HepG2 (cell line): ENCODE measurements at regions not wholly inside any gene's neighbourhood (a gene's known extent, or its start where the extent isn't known, plus 50 kb on each side); places are given as distances from the start of the nearest gene placed in this dataset.
A peak's percentile ranks its signal among the peaks of the same experiment; 100 is the strongest.

Experiments
- ARID3A ChIP-seq: IDR thresholded peaks from 2 replicates; pipeline ENCODE4 v1.6.1; 2012; ENCODE audit warnings: low read depth, low read length, improper control_type of control experiment
- ATF6 ChIP-seq: sonication (generic); formaldehyde crosslinking; conservative IDR thresholded peaks from 2 replicates; pipeline ENCODE4 v1.4.0; 2020; ENCODE audit warnings: missing genetic modification reagents
- ATRX ChIP-seq: sonication (generic); formaldehyde crosslinking; IDR thresholded peaks from 2 replicates; pipeline ENCODE4 v1.4.0; 2020; ENCODE audit warnings: missing genetic modification reagents, borderline replicate concordance
- CSRNP1 ChIP-seq: sonication (generic); formaldehyde crosslinking; IDR thresholded peaks from 2 replicates; pipeline ENCODE4 v1.8.1; 2023; ENCODE audit warnings: mild to moderate bottlenecking, missing genetic modification reagents
- DNMT1 ChIP-seq: sonication (generic); formaldehyde crosslinking; IDR thresholded peaks from 2 replicates; pipeline ENCODE4 v1.5.1; 2020; ENCODE audit warnings: mild to moderate bottlenecking, missing genetic modification reagents
- NFAT5 ChIP-seq: sonication (generic); formaldehyde crosslinking; IDR thresholded peaks from 2 replicates; pipeline ENCODE4 v1.4.0; 2020; ENCODE audit warnings: missing genetic modification reagents
- NFE2L1 ChIP-seq: sonication (generic); formaldehyde crosslinking; IDR thresholded peaks from 2 replicates; pipeline ENCODE4 v1.4.0; 2020; ENCODE audit warnings: missing genetic modification reagents, mild to moderate bottlenecking, borderline replicate concordance
- SIN3B ChIP-seq: fragments of 150-350 bp; IDR thresholded peaks from 2 replicates; pipeline ENCODE4 v1.6.1; 2014; ENCODE audit warnings: low read length
- TRAFD1 ChIP-seq: sonication (generic); formaldehyde crosslinking; IDR thresholded peaks from 2 replicates; pipeline ENCODE4 v1.5.1; 2020; ENCODE audit warnings: missing genetic modification reagents, mild to moderate bottlenecking, borderline replicate concordance
- ZNF121 ChIP-seq: sonication (generic); formaldehyde crosslinking; IDR thresholded peaks from 2 replicates; pipeline ENCODE4 v1.5.0; 2020; ENCODE audit warnings: mild to moderate bottlenecking, missing genetic modification reagents
- ZNF451 ChIP-seq: sonication (generic); formaldehyde crosslinking; IDR thresholded peaks from 2 replicates; pipeline ENCODE4 v1.5.0; 2020; ENCODE audit warnings: mild to moderate bottlenecking, missing genetic modification reagents
- ZNF790 ChIP-seq: sonication (generic); formaldehyde crosslinking; IDR thresholded peaks from 2 replicates; pipeline ENCODE4 v1.8.0; 2022; ENCODE audit warnings: missing genetic modification reagents, mild to moderate bottlenecking, borderline replicate concordance
- ZNF83 ChIP-seq: sonication (generic); formaldehyde crosslinking; IDR thresholded peaks from 2 replicates; pipeline ENCODE4 v1.4.0; 2020; ENCODE audit warnings: missing genetic modification reagents, mild to moderate bottlenecking, borderline replicate concordance

GRCh38 chr17:72419866-72420774 is 299.3 kb downstream of the SOX9 start (continued):
- no peak for TF ChIP-seq ZNF121
- TF ChIP-seq TRAFD1, result no peak
- no peak for TF ChIP-seq ARID3A
- TF ChIP-seq ZNF451 (CRISPR knock-in tag), result 0 out of 2 replicates have a peak, but pooled peaks have one; percentile 2
- no peak for TF ChIP-seq NFAT5 (CRISPR knock-in tag)
- no peak for TF ChIP-seq ATRX
- TF ChIP-seq SIN3B, result no peak
- no peak for TF ChIP-seq DNMT1 (CRISPR knock-in tag)
- TF ChIP-seq CSRNP1 (CRISPR knock-in tag), result no peak
- no peak for TF ChIP-seq ZNF790 (CRISPR knock-in tag)
- 0 out of 2 replicates have a peak, but pooled peaks have one; percentile 61 for TF ChIP-seq ATF6 (CRISPR knock-in tag)
- TF ChIP-seq ZNF83 (CRISPR knock-in tag), result 0 out of 2 replicates have a peak, but pooled peaks have one; percentile 57
- TF ChIP-seq NFE2L1 (CRISPR knock-in tag), result peak; percentile 20; the same call in 1 of the 2 replicates
